ENCODE measurements at regions not wholly inside any gene's neighbourhood (a gene's known extent, or its start where the extent isn't known, plus 50 kb on each side); places are given as distances from the start of the nearest gene placed in this dataset.

GRCh38 chr6:43878127-43878634, 108.2 kb downstream of the VEGFA start:
- Histone ChIP-seq H3K27me3 (ENCODE audit: low read length) (no peaks in the 10 kb centered on the region), H3K4me3 (ENCODE audit: insufficient read depth, low read length, poor library complexity, severe bottlenecking) (no peak overlapping the region), H3K9ac (ENCODE audit: low read length) (no peak overlapping the region), H3K9me2 (replicated peaks; ENCODE audit: insufficient read depth, low read length) (no peaks in the 10 kb centered on the region), H3K4me2 (ENCODE audit: low read depth, low read length, poor library complexity, severe bottlenecking) (no peak overlapping the region), H2AFZ (ENCODE audit: low read depth, low read length, severe bottlenecking) (no peak overlapping the region), H3K79me2 (ENCODE audit: insufficient read depth, low read length) (no peaks in the 10 kb centered on the region), H4K20me1 (ENCODE audit: low read depth, low read length) (no peaks in the 10 kb centered on the region), H3K36me3 (ENCODE audit: low read length) (no peaks in the 10 kb centered on the region), H3K27ac (ENCODE audit: low read depth, low read length) (no peak overlapping the region), H3K9me3 (ENCODE audit: insufficient read depth, low read length) (no peaks in the 10 kb centered on the region), H3F3A (ENCODE audit: insufficient read depth) (no peaks in the 10 kb centered on the region)
- TF ChIP-seq CTCF (IDR thresholded peaks at IDR 0.05; ENCODE audit: insufficient read depth, low read length, poor library complexity, severe bottlenecking) (no peak), EZH2phosphoT487 (conservative IDR thresholded peaks at IDR 0.05; ENCODE audit: low read length) (no peak)

GRCh38 chr6:43877463-43878126, 107.6 kb downstream of the VEGFA start:
- TF ChIP-seq CTCF (IDR thresholded peaks at IDR 0.05; ENCODE audit: insufficient read depth, low read length, poor library complexity, severe bottlenecking) (no peak), EZH2phosphoT487 (conservative IDR thresholded peaks at IDR 0.05; ENCODE audit: low read length) (no peak)
- no peak overlapping the region for H3K27ac ChIP-seq (ENCODE audit: low read depth, low read length)
- no peaks in the 10 kb centered on the region for H4K20me1 ChIP-seq (ENCODE audit: low read depth, low read length)
- no peaks in the 10 kb centered on the region for H3K79me2 ChIP-seq (ENCODE audit: insufficient read depth, low read length)
- H3K4me2 ChIP-seq (ENCODE audit: low read depth, low read length, poor library complexity, severe bottlenecking): no peak overlapping the region
- no peaks in the 10 kb centered on the region for H3F3A ChIP-seq (ENCODE audit: insufficient read depth)
- H2AFZ ChIP-seq (ENCODE audit: low read depth, low read length, severe bottlenecking): no peak overlapping the region
- H3K4me3 ChIP-seq (ENCODE audit: insufficient read depth, low read length, poor library complexity, severe bottlenecking): no peak overlapping the region
- no peaks in the 10 kb centered on the region for H3K9me2 ChIP-seq (replicated peaks; ENCODE audit: insufficient read depth, low read length)
- no peaks in the 10 kb centered on the region for H3K9me3 ChIP-seq (ENCODE audit: insufficient read depth, low read length)
- no peak overlapping the region for H3K9ac ChIP-seq (ENCODE audit: low read length)
- H3K27me3 ChIP-seq (ENCODE audit: low read length): no peaks in the 10 kb centered on the region
- H3K36me3 ChIP-seq (ENCODE audit: low read length): no peaks in the 10 kb centered on the region

DNA sequence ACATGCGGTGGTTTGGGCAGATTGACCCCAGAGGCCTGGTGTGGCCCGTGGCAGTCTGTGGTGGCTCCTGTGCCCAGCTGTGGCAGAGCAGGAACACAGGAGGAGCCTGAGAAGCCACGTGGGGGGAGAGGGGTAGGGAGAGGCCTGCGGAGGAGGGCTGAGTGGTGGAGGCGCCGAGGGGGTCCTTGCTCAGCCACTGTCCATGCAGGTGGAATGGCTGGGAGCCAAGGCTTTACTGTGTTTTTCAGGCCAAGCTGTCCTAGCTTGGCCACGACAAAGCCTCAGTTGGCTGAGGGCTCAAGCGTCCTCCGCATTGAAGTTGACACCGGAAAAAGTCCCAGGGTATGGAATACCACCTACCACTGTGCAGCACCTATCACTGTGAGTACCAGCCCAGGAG, 107.0 kb downstream of the VEGFA start:
- Histone ChIP-seq H3K27ac (ENCODE audit: low read depth, low read length) (no peak overlapping the region), H3K9me3 (ENCODE audit: insufficient read depth, low read length) (no peaks in the 10 kb centered on the region), H3K79me2 (ENCODE audit: insufficient read depth, low read length) (no peaks in the 10 kb centered on the region), H3K4me3 (ENCODE audit: insufficient read depth, low read length, poor library complexity, severe bottlenecking) (no peak overlapping the region), H3F3A (ENCODE audit: insufficient read depth) (no peaks in the 10 kb centered on the region), H3K36me3 (ENCODE audit: low read length) (no peaks in the 10 kb centered on the region), H4K20me1 (ENCODE audit: low read depth, low read length) (no peaks in the 10 kb centered on the region), H3K9me2 (replicated peaks; ENCODE audit: insufficient read depth, low read length) (no peaks in the 10 kb centered on the region), H3K4me2 (ENCODE audit: low read depth, low read length, poor library complexity, severe bottlenecking) (no peak overlapping the region), H3K9ac (ENCODE audit: low read length) (no peak overlapping the region), H2AFZ (ENCODE audit: low read depth, low read length, severe bottlenecking) (no peak overlapping the region), H3K27me3 (ENCODE audit: low read length) (no peaks in the 10 kb centered on the region)
- TF ChIP-seq EZH2phosphoT487 (conservative IDR thresholded peaks at IDR 0.05; ENCODE audit: low read length): no peak
- TF ChIP-seq CTCF (IDR thresholded peaks at IDR 0.05; ENCODE audit: insufficient read depth, low read length, poor library complexity, severe bottlenecking): no peak

Data from SU-DHL-6 (cell line).